Calu3 (cell line): ENCODE measurements at regions not wholly inside any gene's neighbourhood (a gene's known extent, or its start where the extent isn't known, plus 50 kb on each side); places are given as distances from the start of the nearest gene placed in this dataset.

Source experiments
- BruUV-seq: library from RNA; stranded (reverse); fragments of 400-500 nt; replicated peaks from 2 replicates; lab custom pipeline; 2021; lab: Mats Ljungman, UMichigan
- CTCF ChIA-PET: fragments of 300-600 bp; sonication (Branson Sonifier 250); formaldehyde crosslinking; loops from one replicate; lab custom pipeline; 2022; ENCODE audit warnings: antibody characterized with exemption; lab: Charles Lee
- DNase-seq: peaks from one replicate; pipeline ENCODE4 v3.0.0; 2022
- H3K27ac Mint-ChIP-seq: one replicate; pipeline ENCODE4 v1.8.0; 2022; ENCODE audit warnings: mixed read lengths; ENCODE audit not compliant: unreplicated experiment
- H3K27me3 Mint-ChIP-seq: one replicate; pipeline ENCODE4 v1.8.0; 2022; ENCODE audit warnings: mixed read lengths; ENCODE audit not compliant: unreplicated experiment
- H3K36me3 Mint-ChIP-seq: one replicate; pipeline ENCODE4 v1.8.0; 2022; ENCODE audit warnings: mild to moderate bottlenecking, moderate library complexity, mixed read lengths; ENCODE audit not compliant: insufficient read depth, unreplicated experiment
- H3K4me1 Mint-ChIP-seq: one replicate; pipeline ENCODE4 v1.8.0; 2022; ENCODE audit warnings: mild to moderate bottlenecking, low read depth, mixed read lengths; ENCODE audit not compliant: unreplicated experiment
- H3K4me3 Mint-ChIP-seq: one replicate; pipeline ENCODE4 v1.8.0; 2022; ENCODE audit warnings: mild to moderate bottlenecking, low read depth, moderate library complexity, mixed read lengths; ENCODE audit not compliant: unreplicated experiment
- H3K9me3 Mint-ChIP-seq: one replicate; pipeline ENCODE4 v1.8.0; 2022; ENCODE audit warnings: low read depth, mixed read lengths; ENCODE audit not compliant: unreplicated experiment
- intact Hi-C: fragments of 100-400 bp; cut with micrococcal nuclease; formaldehyde crosslinking; loops from one replicate; pipeline ENCODE4 v1.10.0; 2022; ENCODE audit not compliant: unreplicated experiment
- TF ChIP-seq, protein P1 (sequence below): fragments of 200-600 bp; IDR thresholded peaks from one replicate; pipeline ENCODE4 v1.8.0; 2022; ENCODE audit warnings: antibody characterized with exemption; ENCODE audit not compliant: unreplicated experiment

DNA sequence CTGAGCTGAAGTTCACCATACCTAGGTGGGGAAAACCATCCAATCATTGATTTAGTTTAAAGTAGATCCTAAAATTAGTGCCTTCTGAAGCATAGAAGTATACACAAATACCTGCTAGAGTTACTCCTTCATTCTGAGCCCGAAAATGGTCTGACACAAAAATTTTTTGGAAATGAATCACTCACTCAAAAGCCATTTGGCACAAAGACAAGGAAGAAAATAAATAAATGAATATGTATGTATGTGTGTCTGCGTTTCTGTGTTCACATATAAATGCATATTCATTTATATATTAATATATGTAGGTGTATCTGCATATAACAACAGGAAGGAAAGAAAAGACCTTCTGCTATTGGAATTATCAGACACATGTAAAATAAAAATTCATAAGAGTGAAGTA lies 614.4 kb upstream of the PCDH9 start:
- Mint-ChIP-seq H3K4me3 (no peak overlapping the region), H3K27ac (no peak overlapping the region), H3K4me1 (no peaks in the 10 kb centered on the region), H3K36me3 (no peaks in the 10 kb centered on the region), H3K9me3 (no peaks in the 10 kb centered on the region), H3K27me3 (no peaks in the 10 kb centered on the region)
- TF ChIP-seq, protein P1, sequence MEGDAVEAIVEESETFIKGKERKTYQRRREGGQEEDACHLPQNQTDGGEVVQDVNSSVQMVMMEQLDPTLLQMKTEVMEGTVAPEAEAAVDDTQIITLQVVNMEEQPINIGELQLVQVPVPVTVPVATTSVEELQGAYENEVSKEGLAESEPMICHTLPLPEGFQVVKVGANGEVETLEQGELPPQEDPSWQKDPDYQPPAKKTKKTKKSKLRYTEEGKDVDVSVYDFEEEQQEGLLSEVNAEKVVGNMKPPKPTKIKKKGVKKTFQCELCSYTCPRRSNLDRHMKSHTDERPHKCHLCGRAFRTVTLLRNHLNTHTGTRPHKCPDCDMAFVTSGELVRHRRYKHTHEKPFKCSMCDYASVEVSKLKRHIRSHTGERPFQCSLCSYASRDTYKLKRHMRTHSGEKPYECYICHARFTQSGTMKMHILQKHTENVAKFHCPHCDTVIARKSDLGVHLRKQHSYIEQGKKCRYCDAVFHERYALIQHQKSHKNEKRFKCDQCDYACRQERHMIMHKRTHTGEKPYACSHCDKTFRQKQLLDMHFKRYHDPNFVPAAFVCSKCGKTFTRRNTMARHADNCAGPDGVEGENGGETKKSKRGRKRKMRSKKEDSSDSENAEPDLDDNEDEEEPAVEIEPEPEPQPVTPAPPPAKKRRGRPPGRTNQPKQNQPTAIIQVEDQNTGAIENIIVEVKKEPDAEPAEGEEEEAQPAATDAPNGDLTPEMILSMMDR, result no peak
- DNase-seq, result no peak
- CTCF ChIA-PET, result no interaction called here
- BruUV-seq, result no TSS peak
- intact Hi-C loops, result no loop called here

DNA sequence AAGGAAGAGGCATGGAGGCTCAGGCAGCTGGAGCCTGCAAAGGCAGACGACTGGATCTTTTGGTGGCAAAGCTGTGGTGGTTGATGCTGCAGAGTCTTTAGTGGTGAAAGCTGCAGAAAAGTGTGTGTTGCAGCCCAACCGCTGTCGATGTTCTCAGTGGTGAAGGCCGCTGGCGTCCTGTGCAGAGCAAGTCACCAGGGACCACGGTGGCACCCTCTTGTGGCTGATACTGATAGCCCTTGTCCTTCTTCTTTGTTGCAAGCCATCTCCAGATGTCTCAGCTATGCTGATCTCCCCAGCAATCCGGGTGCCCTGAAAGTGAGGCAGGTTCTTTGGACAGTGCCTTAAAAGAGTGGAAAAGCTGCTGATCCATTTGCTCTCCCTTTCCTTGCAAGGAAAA lies 610.9 kb upstream of the PCDH9 start:
- Mint-ChIP-seq H3K4me1 (no peaks in the 10 kb centered on the region), H3K9me3 (peaks cover 2% of the 10 kb centered on the region), H3K27ac (no peak overlapping the region), H3K27me3 (no peaks in the 10 kb centered on the region), H3K36me3 (no peaks in the 10 kb centered on the region), H3K4me3 (no peak overlapping the region)
- CTCF ChIA-PET, result no interaction called here
- TF ChIP-seq, protein P1, result no peak
- intact Hi-C loops, result no loop called here
- DNase-seq, result no peak
- no TSS peak for BruUV-seq

DNA sequence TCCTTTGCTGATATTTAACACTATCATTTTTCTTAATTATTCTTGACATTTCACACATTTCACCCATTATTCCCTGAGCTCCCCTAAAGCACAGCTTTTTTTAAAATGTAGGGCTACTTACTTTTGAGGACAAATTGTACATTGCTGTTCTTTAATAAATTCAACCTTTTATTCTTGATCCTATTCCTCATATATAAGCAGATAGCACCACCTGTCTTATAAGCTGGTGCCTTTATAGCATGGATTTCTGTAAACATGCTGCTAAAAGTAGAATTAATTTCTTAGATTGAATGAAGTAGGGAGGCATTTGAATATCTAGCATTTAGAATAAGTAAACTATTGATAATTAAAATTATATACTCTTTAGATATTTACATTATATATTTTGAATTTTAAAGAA lies 603.4 kb upstream of the PCDH9 start:
- CTCF ChIA-PET, result no interaction called here
- H3K4me3 Mint-ChIP-seq, result no peak overlapping the region
- H3K27me3 Mint-ChIP-seq, result no peaks in the 10 kb centered on the region
- no TSS peak for BruUV-seq
- intact Hi-C loops, result no loop called here
- no peak for DNase-seq
- H3K4me1 Mint-ChIP-seq, result no peaks in the 10 kb centered on the region
- H3K36me3 Mint-ChIP-seq, result no peaks in the 10 kb centered on the region
- H3K9me3 Mint-ChIP-seq, result no peaks in the 10 kb centered on the region
- H3K27ac Mint-ChIP-seq, result no peak overlapping the region
- TF ChIP-seq, protein P1, result no peak

DNA sequence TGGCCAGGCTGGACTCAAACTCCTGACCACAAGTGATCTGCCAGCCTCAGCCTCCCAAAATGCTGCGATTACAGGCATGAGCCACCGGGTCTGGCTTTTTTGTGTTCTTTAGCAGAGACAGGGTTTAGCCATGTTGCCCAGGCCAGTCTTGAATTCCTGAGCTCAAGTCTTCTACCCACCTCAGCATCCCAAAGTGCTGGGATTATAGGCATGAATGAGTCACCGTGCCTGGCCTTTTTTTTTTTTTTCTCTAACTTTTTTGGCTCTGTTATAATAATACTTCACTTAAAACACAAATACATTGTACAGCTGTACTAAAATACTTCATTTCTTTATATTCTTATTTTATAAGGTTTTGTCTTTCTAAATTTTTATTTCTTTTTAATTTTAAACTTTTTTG lies 599.5 kb upstream of the PCDH9 start:
- H3K4me3 Mint-ChIP-seq, result no peak overlapping the region
- H3K36me3 Mint-ChIP-seq, result no peaks in the 10 kb centered on the region
- H3K27me3 Mint-ChIP-seq, result no peaks in the 10 kb centered on the region
- TF ChIP-seq, protein P1, result no peak
- no peak overlapping the region for H3K27ac Mint-ChIP-seq
- BruUV-seq, result no TSS peak
- CTCF ChIA-PET, result no interaction called here
- DNase-seq, result no peak
- intact Hi-C loops, result no loop called here
- peaks cover 4% of the 10 kb centered on the region for H3K9me3 Mint-ChIP-seq
- H3K4me1 Mint-ChIP-seq, result no peaks in the 10 kb centered on the region
